ENCODE measurements at regions not wholly inside any gene's neighbourhood (a gene's known extent, or its start where the extent isn't known, plus 50 kb on each side); places are given as distances from the start of the nearest gene placed in this dataset.
A peak's percentile ranks its signal among the peaks of the same experiment; 100 is the strongest.

GRCh38 chr1:14442669-14443068, 155.8 kb upstream of the KAZN start:
- no peak for DNase-seq (ENCODE audit: low read depth)

- DNase-seq (ENCODE audit: low read depth), result no peak
Measured at GRCh38 chr1:14443164-14443787, 155.2 kb upstream of the KAZN start.

- DNase-seq (ENCODE audit: low read depth), result no peak
Measured at GRCh38 chr1:14451217-14451616, 147.3 kb upstream of the KAZN start.

GRCh38 chr1:14452551-14452950, 145.9 kb upstream of the KAZN start:
- no peak for DNase-seq (ENCODE audit: low read depth)

- DNase-seq (ENCODE audit: low read depth), result no peak
Measured at GRCh38 chr1:14460173-14460572, 138.3 kb upstream of the KAZN start.

- DNase-seq (ENCODE audit: low read depth), result no peak
Measured at GRCh38 chr1:14462851-14463250, 135.6 kb upstream of the KAZN start.

GRCh38 chr1:14466006-14466405, 132.5 kb upstream of the KAZN start:
- DNase-seq (ENCODE audit: low read depth), result no peak

GRCh38 chr1:14467112-14467511, 131.4 kb upstream of the KAZN start:
- DNase-seq (ENCODE audit: low read depth), result no peak

GRCh38 chr1:14468751-14469150, 129.7 kb upstream of the KAZN start:
- DNase-seq (ENCODE audit: low read depth), result no peak

GRCh38 chr1:14470802-14471201, 127.7 kb upstream of the KAZN start:
- no peak for DNase-seq (ENCODE audit: low read depth)

- no peak for DNase-seq (ENCODE audit: low read depth)
Measured at GRCh38 chr1:14474856-14475255, 123.6 kb upstream of the KAZN start.

GRCh38 chr1:14476170-14476955, 122.1 kb upstream of the KAZN start:
- no peak for DNase-seq (ENCODE audit: low read depth)

GRCh38 chr1:14478120-14478519, 120.4 kb upstream of the KAZN start:
- DNase-seq (ENCODE audit: low read depth), result no peak

GRCh38 chr1:14479865-14480264, 118.6 kb upstream of the KAZN start:
- no peak for DNase-seq (ENCODE audit: low read depth)

GRCh38 chr1:14482784-14483450, 115.6 kb upstream of the KAZN start:
- DNase-seq (ENCODE audit: low read depth), result no peak

- DNase-seq (ENCODE audit: low read depth), result no peak
Measured at GRCh38 chr1:14485285-14485684, 113.2 kb upstream of the KAZN start.

GRCh38 chr1:14486401-14487201, 111.9 kb upstream of the KAZN start:
- DNase-seq (ENCODE audit: low read depth), result peak; percentile 3

- DNase-seq (ENCODE audit: low read depth), result no peak
Measured at GRCh38 chr1:14487671-14488070, 110.8 kb upstream of the KAZN start.

- no peak for DNase-seq (ENCODE audit: low read depth)
Measured at GRCh38 chr1:14494911-14495310, 103.6 kb upstream of the KAZN start.

GRCh38 chr1:14495381-14495780, 103.1 kb upstream of the KAZN start:
- DNase-seq (ENCODE audit: low read depth), result no peak

GRCh38 chr1:14495996-14496395, 102.5 kb upstream of the KAZN start:
- no peak for DNase-seq (ENCODE audit: low read depth)

- DNase-seq (ENCODE audit: low read depth), result no peak
Measured at GRCh38 chr1:14498839-14499238, 99.6 kb upstream of the KAZN start.
